Stimulated activated naive B cell treated with anti-CD40 and anti-IgM and Interleukin-4, amounts not matched to agents 10 μg/mL and 1 μg/mL and 100 μg/mL, for 72 hours (primary cell): ENCODE measurements at regions not wholly inside any gene's neighbourhood (a gene's known extent, or its start where the extent isn't known, plus 50 kb on each side); places are given as distances from the start of the nearest gene placed in this dataset.

Experiments
- ATAC-seq, 2 donors: fragments of 150-1000 bp; cut with Tn5 transposase; replicated peaks; 2 replicates each; pipeline ENCODE4 v1.10.0; 2021; ENCODE audit warnings: moderate library complexity in 1 of 2
- DNase-seq: peaks from one replicate; pipeline ENCODE4 v3.0.0; 2021
- H3K27ac Mint-ChIP-seq: one replicate; pipeline ENCODE4 v1.8.0; 2022; ENCODE audit warnings: mild to moderate bottlenecking, mixed read lengths
- H3K27me3 Mint-ChIP-seq, 2 donors: one replicate each; pipeline ENCODE4 v1.8.0; 2022; ENCODE audit warnings: mixed read lengths in 2 of 2
- H3K36me3 Mint-ChIP-seq, 2 donors: one replicate each; pipeline ENCODE4 v1.8.0; 2022; ENCODE audit warnings: mixed read lengths in 2 of 2, mild to moderate bottlenecking in 1 of 2
- H3K4me1 Mint-ChIP-seq, 2 donors: one replicate each; pipeline ENCODE4 v1.8.0; 2022; ENCODE audit warnings: mixed read lengths in 2 of 2, mild to moderate bottlenecking in 1 of 2
- H3K4me3 Mint-ChIP-seq, 2 donors: one replicate each; pipeline ENCODE4 v1.8.0; 2022; ENCODE audit warnings: mild to moderate bottlenecking in 2 of 2, mixed read lengths in 2 of 2, moderate library complexity in 1 of 2
- H3K9me3 Mint-ChIP-seq, 2 donors: one replicate each; pipeline ENCODE4 v1.8.0; 2022; ENCODE audit warnings: mixed read lengths in 2 of 2, mild to moderate bottlenecking in 1 of 2

DNA sequence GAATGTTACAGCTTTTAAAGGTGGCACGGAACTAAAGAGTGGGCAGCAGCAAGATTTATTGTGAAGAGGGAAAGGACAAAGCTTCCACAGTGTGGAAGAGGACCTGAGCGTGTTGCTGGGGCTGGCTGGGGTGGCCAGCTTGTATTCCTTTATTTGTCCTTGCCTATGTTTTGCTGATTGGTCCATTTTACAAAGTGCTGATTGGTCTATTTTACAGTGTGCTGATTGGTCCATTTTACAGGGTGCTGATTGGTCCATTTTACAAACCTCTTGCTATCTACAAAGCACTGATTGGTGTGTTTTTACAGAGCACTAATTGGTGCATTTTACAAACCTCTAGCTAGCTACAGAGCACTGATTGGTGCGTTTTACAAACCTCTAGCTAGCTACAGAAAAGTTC is 109.7 kb upstream of the DDX18 start:
- ATAC-seq (no peak), DNase-seq (no peak)
- no peak overlapping the region for H3K27ac Mint-ChIP-seq
- no peaks in the 10 kb centered on the region for H3K9me3 Mint-ChIP-seq
- H3K27me3 Mint-ChIP-seq = no peaks in the 10 kb centered on the region
- no peak overlapping the region for H3K4me3 Mint-ChIP-seq
- H3K36me3 Mint-ChIP-seq = no peaks in the 10 kb centered on the region
- H3K4me1 Mint-ChIP-seq = no peaks in the 10 kb centered on the region

DNA sequence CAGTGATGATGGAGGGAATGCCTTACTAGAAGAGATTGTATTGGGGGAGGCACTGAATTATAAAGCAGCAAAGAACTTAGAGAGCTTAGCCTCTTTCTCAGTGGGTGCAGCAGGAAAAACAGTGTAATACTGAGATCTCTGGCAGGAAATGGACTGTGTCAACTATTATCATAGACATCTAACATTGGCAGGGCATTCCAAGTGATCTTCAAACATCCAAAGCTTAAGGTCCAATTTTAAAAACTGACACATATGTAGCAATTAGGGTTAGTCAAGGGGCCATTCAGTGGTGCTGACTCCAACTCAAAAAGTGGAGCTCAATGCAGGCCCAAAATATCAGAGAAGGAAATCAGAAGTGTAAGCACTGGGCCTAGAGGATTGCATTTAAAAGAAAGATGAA is 106.6 kb upstream of the DDX18 start:
- Mint-ChIP-seq H3K4me3 (no peak overlapping the region), H3K4me1 (no peaks in the 10 kb centered on the region), H3K27me3 (no peaks in the 10 kb centered on the region), H3K27ac (no peak overlapping the region), H3K36me3 (peaks cover 0 to 1% of the 10 kb centered on the region in 2 donors), H3K9me3 (peaks cover 0 to 11% of the 10 kb centered on the region in 2 donors)
- DNase-seq (no peak), ATAC-seq (no peak)

DNA sequence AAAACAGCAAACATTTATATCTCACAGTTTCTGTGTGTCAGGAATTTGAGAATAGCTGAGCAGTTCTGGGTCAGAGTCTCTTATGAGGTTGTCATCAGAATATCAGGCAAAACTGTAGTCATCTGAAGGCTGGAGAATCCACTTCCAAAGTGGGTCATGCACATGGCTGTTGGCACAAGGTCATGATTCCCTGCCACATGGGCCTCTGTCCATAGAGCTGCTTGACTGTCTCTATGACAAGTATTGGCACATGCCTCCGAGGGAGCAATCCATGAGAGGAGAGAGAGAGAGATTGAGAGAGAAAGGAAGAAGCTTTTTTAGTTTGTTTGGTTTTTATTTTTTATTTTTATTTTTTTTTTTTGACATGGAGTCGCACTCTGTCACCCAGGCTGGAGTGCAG is 101.8 kb upstream of the DDX18 start:
- H3K9me3 Mint-ChIP-seq = peaks cover 0 to 11% of the 10 kb centered on the region in 2 donors
- no peaks in the 10 kb centered on the region for H3K27me3 Mint-ChIP-seq
- DNase-seq = no peak
- peaks cover 0 to 1% of the 10 kb centered on the region in 2 donors for H3K36me3 Mint-ChIP-seq
- H3K27ac Mint-ChIP-seq = no peak overlapping the region
- no peaks in the 10 kb centered on the region for H3K4me1 Mint-ChIP-seq
- no peak overlapping the region for H3K4me3 Mint-ChIP-seq
- no peak for ATAC-seq

DNA sequence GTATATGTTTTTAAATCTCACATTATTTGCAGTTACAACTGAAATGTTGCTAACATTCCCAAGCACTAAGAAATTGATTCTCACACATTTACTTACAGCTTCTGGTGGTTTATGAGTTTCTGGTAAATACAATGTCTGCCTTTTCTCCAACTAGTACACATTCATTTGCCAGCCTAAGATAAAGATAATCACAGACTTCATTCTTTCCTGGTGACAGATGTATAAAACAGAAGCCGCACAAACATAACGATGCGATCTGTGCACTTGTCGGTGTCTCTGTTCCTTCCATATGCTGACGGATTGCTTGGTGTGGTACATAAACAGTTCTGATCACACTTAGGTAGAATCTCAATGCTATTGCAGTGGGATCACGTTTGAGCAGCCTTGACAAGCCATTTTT is 100.4 kb upstream of the DDX18 start:
- Mint-ChIP-seq H3K27me3 (no peaks in the 10 kb centered on the region), H3K4me3 (no peak overlapping the region), H3K27ac (no peak overlapping the region), H3K9me3 (peaks cover 0 to 11% of the 10 kb centered on the region in 2 donors), H3K4me1 (no peaks in the 10 kb centered on the region), H3K36me3 (peaks cover 0 to 1% of the 10 kb centered on the region in 2 donors)
- no peak for ATAC-seq
- DNase-seq = no peak

DNA sequence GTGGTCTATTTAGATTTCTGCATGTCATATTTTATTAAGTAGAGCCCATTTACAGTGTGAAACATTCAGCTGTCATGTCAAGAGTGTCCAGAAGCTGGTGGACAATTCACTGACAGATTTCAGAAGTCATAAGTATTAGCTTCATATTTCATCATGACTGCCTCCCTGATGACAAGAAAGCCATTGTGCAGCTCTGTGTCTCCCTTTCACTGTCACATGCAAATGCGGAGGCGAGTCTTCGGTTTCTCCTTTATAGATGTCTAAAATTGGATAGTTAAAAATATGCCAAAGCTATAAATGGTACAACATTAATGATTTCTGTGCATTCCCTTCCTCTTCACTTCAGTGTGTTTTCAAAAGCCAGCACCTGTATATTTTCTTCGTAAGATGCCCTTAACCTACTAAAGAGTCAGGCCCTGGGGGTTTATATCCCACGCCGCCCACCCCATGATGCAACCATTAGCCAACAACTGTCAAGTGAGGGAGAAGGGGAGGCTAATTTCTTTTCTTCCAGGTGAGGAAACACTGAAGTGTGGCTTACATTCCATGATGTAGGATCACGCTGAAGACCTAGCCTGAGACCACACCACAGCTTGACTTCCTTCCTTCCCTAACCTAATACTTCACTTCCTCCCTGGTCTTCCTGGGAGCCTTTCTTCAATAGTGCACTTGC is 99.6 kb upstream of the DDX18 start:
- Mint-ChIP-seq H3K36me3 (peaks cover 0 to 1% of the 10 kb centered on the region in 2 donors), H3K9me3 (peaks cover 0 to 11% of the 10 kb centered on the region in 2 donors), H3K4me3 (no peak overlapping the region), H3K4me1 (no peaks in the 10 kb centered on the region), H3K27me3 (no peaks in the 10 kb centered on the region), H3K27ac (no peak overlapping the region)
- ATAC-seq = no peak
- no peak for DNase-seq

DNA sequence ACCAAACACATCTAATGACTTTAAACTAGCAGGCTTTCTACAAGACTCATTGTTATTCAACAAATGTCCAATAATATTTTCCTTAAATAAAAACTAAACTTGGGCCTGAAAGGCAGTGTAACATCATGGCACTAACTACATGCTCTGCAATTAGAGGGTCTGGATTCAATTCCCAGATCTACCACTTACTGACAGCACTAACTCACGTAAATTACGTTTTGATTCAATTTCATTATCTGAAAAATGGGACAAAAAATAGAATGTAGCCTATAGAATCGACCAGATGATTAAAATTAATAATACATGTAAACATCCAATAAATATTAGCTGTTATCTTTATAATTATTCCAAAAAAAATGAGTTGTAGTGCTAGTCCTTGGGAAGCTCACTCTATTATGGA is 98.0 kb upstream of the DDX18 start:
- Mint-ChIP-seq H3K27me3 (peaks cover 0 to 10% of the 10 kb centered on the region in 2 donors), H3K9me3 (peaks cover 0 to 11% of the 10 kb centered on the region in 2 donors), H3K36me3 (peaks cover 0 to 1% of the 10 kb centered on the region in 2 donors), H3K4me3 (no peak overlapping the region), H3K4me1 (no peaks in the 10 kb centered on the region), H3K27ac (no peak overlapping the region)
- ATAC-seq = no peak
- DNase-seq = no peak

DNA sequence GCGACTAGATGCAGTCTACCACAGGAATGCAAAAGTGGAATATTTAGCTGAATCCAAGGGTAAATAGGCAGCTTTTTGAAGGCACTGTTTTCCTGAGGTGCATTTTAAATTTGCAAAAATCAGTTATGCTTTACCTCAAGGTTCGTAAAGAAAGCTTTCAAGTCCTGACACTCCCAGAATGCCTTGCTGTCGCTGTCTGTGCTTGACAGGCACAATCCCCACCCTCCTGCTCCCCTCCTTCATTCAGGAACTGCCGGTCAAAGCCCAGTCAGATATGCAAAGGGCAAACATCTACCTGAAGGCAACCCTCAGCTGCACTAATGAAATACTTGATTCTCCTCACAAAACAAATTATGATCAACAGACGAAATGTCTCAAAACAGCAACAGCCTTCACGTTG is 97.4 kb upstream of the DDX18 start:
- Mint-ChIP-seq H3K27me3 (peaks cover 0 to 10% of the 10 kb centered on the region in 2 donors), H3K36me3 (no peaks in the 10 kb centered on the region)

DNA sequence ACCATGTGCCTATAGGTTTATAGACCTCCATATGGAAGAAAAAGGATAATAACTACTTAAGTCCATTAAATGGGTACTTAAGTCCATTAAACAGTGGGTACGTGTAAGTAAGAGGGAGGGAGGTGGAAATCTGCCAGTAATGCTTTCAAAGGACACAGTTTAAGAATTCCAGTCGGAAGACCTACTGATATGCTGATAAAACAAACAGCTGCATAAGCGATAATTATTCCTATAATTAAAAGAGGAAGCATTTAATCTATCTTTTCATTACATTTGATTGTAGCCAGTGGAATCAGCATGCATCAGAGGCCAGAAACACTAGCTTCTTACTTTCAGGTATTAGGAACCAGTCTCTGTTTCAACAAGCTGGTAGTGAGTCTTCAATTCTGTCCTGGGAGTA is 96.4 kb upstream of the DDX18 start:
- peaks cover 0 to 10% of the 10 kb centered on the region in 2 donors for H3K27me3 Mint-ChIP-seq
- H3K4me1 Mint-ChIP-seq = no peaks in the 10 kb centered on the region
- no peaks in the 10 kb centered on the region for H3K36me3 Mint-ChIP-seq
- DNase-seq (no peak), ATAC-seq (no peak)
- H3K9me3 Mint-ChIP-seq = no peaks in the 10 kb centered on the region
- H3K27ac Mint-ChIP-seq = no peak overlapping the region
- H3K4me3 Mint-ChIP-seq = no peak overlapping the region

More for the DNA sequence above, 97.4 kb upstream of the DDX18 start:
- Mint-ChIP-seq H3K9me3 (peaks cover 0 to 5% of the 10 kb centered on the region in 2 donors), H3K4me3 (no peak overlapping the region), H3K4me1 (no peaks in the 10 kb centered on the region), H3K27ac (no peak overlapping the region)
- DNase-seq = no peak
- no peak for ATAC-seq

DNA sequence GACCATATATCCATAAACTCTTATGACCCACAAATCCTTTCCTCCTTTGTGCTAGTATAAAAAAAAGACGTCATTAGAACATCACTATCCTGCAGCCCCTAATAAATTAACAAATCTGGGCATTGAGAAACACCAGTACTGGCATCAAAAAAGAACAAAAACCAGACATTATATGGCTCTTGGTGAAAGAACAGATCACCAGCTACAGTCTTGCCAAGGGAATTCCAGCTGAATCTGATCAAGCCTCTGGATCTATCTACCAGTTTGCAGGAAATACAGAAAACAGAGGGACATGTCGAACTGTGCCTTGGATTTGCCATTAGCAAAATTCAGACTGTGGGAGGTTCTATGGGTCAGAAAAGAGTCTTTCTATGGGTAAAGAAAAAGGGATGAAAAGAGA is 93.7 kb upstream of the DDX18 start:
- Mint-ChIP-seq H3K27ac (no peak overlapping the region), H3K27me3 (peaks cover 0 to 10% of the 10 kb centered on the region in 2 donors), H3K9me3 (peaks cover 0 to 2% of the 10 kb centered on the region in 2 donors), H3K4me1 (no peaks in the 10 kb centered on the region), H3K4me3 (no peak overlapping the region), H3K36me3 (no peaks in the 10 kb centered on the region)
- no peak for ATAC-seq
- DNase-seq = no peak

DNA sequence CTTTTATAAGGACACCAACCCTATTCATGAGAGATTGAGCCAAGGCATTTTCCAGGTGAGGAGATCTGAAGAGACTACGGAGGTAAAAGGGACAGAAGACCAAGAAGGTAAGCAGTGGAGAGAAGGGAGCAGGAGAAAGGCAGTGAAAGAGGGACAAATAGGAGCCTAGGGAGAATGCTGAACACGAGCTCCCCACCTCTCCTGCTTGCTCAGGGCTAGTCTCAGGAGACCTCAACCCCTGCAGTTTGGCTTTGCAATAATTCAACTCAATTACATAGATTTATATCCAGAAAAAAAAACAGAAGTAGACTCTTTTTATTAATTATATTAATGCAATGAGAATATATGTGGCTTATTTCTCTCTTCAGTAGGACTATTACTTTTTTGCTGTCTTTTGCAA is 91.0 kb upstream of the DDX18 start:
- no peak for ATAC-seq
- no peak overlapping the region for H3K27ac Mint-ChIP-seq
- no peak for DNase-seq
- H3K36me3 Mint-ChIP-seq = no peaks in the 10 kb centered on the region
- H3K4me3 Mint-ChIP-seq = no peak overlapping the region
- H3K9me3 Mint-ChIP-seq = peaks cover 0 to 2% of the 10 kb centered on the region in 2 donors
- H3K27me3 Mint-ChIP-seq = peaks cover 0 to 10% of the 10 kb centered on the region in 2 donors
- H3K4me1 Mint-ChIP-seq = no peaks in the 10 kb centered on the region

DNA sequence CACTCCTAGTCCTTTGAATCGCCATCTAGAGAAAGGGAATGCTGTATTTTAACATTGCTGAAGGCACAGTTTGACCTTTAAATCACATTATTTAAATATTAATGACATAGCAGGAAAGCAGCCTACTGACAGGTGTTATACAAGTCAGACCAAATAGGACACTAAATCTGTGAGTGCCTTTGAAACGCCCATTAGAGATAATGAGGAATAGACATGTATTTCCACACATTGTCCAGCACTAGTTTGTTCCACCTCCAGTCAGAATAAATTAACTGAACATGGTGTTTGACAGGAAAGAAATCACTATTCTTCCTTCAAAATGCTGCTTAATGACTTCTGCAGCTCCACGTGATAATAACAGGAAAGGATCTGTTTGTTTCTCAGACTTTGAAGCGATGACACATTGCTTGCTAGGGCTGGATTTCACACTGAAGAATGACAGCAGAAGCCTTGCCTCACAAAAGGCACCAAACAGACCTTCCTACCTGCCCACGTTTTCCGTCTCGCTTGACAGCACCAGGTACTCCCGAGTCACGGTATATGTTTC is 90.5 kb upstream of the DDX18 start:
- Mint-ChIP-seq H3K4me3 (no peak overlapping the region), H3K36me3 (no peaks in the 10 kb centered on the region), H3K9me3 (peaks cover 0 to 2% of the 10 kb centered on the region in 2 donors), H3K27me3 (peaks cover 0 to 10% of the 10 kb centered on the region in 2 donors), H3K27ac (no peak overlapping the region), H3K4me1 (no peaks in the 10 kb centered on the region)
- ATAC-seq = no peak
- no peak for DNase-seq

DNA sequence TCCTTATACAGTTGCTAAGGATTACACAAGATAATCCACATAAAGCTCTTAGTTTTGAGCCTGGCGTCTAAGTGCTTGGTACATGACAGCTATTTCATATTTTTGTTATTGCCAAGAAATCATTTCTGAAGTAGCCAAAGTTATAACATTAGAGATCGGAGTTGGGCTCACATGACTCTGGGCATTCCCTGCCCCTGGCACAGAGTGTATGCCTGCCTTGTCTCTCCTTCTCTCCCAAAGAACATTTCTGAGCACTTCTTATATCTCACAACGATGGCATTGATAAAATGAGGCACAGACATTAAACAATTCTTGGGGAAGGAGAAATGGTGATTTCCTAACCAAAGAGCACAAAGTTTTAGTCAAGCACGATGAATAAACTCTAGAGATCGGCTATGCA is 87.7 kb upstream of the DDX18 start:
- ATAC-seq (no peak), DNase-seq (no peak)
- Mint-ChIP-seq H3K36me3 (no peaks in the 10 kb centered on the region), H3K27me3 (no peaks in the 10 kb centered on the region), H3K4me1 (no peaks in the 10 kb centered on the region), H3K27ac (no peak overlapping the region), H3K4me3 (no peak overlapping the region), H3K9me3 (peaks cover 0 to 3% of the 10 kb centered on the region in 2 donors)

DNA sequence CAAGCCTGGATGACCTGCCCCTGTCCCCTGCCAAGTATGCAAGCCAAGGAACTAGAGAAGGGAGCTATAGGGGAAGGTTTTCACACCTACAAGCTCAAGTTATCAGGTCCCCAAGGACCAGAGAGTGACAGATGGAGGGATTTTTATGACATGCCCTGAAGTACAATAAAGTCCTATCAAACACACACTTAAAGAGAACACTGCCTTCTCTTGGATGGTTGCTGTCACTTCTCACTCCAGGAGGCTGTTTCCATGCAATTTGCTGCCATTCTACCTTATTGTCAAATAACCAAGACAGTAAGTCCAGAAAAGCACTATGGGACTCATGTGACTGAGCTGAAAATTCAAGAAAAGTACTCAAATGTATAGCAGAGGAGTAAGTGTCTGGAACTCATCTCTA is 76.6 kb upstream of the DDX18 start:
- ATAC-seq (no peak), DNase-seq (no peak)
- Mint-ChIP-seq H3K27ac (no peak overlapping the region), H3K4me1 (no peaks in the 10 kb centered on the region), H3K36me3 (no peaks in the 10 kb centered on the region), H3K27me3 (no peaks in the 10 kb centered on the region), H3K4me3 (no peak overlapping the region), H3K9me3 (peaks cover 0 to 6% of the 10 kb centered on the region in 2 donors)

DNA sequence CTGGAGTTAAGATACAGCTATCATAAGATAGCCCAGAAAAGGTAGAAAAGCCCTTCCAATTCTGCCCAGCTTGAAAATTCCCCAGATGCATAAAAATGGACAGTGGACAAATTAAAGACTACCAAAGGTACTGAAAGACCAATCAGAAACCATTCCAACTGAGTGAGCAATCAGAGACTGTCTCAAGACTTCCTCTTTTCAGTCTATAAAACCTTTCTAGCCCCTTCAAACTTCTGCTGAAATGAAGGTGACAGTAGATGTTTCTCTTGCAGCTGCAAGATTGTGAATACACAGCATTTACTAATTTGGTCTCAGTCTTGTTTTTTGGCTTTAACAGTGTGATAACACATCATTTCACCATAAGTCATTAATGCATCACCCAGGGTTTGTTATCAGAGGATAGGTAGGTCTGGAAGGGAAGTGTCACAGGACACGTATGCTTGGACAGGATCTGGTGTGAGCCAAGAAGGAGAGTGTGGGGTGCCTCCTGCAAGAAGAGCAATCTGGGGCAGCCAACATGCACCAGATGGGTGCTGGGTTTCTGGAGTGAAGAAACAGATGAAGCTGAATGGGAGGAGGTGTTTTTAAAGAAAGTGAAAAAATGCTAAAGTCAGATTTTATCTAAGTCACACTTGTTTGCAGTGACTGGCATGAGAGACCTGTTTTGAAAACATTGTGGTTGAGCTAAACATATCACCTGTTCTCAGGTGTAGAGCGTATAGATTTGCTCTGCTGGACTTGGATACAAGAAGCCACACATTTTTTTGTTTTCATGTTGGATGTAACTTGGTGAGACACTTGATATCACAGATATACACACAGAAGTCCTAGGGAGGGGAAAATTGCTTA is 75.3 kb upstream of the DDX18 start:
- Mint-ChIP-seq H3K4me1 (no peaks in the 10 kb centered on the region), H3K27ac (no peak overlapping the region), H3K4me3 (no peak overlapping the region), H3K9me3 (peaks cover 0 to 6% of the 10 kb centered on the region in 2 donors), H3K27me3 (no peaks in the 10 kb centered on the region), H3K36me3 (no peaks in the 10 kb centered on the region)
- ATAC-seq (peak; percentile 29 to 31), DNase-seq (no peak)

DNA sequence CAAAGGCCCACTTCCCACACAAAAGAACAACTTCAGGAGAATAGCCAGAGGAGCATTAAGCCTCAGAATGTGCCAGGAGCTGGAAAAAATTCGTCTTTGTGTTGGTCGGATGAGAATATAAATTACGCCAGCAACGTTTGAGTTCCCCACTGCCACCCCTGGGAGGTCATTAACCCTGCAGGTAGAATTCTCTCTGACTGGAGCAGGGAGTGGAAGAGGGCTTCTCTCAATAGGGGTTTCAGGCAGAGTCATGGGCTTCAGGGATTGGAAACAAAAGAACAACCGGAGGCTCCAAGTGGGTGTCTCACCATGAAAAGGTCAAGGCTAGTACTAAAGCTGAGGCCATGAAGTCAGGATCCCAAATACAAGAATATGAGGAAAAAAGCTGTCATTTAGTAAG is 69.0 kb upstream of the DDX18 start:
- no peak overlapping the region for H3K27ac Mint-ChIP-seq
- H3K9me3 Mint-ChIP-seq = no peaks in the 10 kb centered on the region
- H3K4me3 Mint-ChIP-seq = no peak overlapping the region
- H3K36me3 Mint-ChIP-seq = no peaks in the 10 kb centered on the region
- no peak for ATAC-seq
- no peak for DNase-seq
- no peaks in the 10 kb centered on the region for H3K4me1 Mint-ChIP-seq
- no peaks in the 10 kb centered on the region for H3K27me3 Mint-ChIP-seq
